Caki2 (cell line): ENCODE measurements at regions not wholly inside any gene's neighbourhood (a gene's known extent, or its start where the extent isn't known, plus 50 kb on each side); places are given as distances from the start of the nearest gene placed in this dataset.

Experiments used
- DNase-seq: peaks from one replicate; pipeline ENCODE4 v3.0.0-alpha.2; 2015; ENCODE audit warnings: low read depth
- in situ Hi-C: cut with HindIII; loops from 2 replicates; pipeline ENCODE4 v1.10.0; 2016; ENCODE audit warnings: low sequenced_read_pairs, low pct_unique_long_range_greater_than_20kb, mixed read lengths

DNA sequence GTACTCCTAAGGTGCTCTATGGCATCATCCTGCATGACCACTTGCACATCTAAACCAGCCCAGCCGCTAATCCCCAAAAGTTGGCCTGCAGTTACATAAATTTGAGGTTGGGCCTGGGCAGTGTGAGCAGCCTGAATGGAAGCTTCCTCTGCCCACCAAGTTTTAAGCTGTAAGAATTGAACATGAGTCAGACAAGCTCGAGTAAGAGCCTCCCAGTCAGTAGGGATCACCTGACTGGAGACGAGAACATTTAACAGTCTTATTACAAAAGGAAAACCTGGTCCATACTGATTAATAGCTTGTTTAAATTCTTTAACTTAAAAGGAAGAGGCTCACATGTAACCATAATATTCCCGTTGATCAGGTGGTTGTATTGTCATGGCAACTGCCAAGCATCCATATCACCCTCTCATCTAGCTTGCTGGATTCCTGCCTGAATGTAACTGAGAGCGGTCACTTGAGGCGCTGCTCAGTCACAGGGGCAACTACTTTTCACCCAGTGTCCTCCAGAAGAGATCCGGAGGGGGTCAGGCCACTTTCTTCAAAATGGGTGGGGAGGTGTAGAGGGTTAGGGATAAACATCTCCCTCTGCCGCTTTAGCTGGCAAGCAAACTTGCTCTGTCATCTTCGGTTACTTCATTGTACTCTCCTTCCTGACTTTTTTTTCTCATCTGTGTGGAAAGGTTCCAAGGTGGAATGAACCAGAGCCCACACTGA lies 56.6 kb upstream of the WDR1 start:
- DNase-seq: peak; percentile 34
- in situ Hi-C loops: loop anchor here (25.0 kb wide), 1 partner anchor 364 kb away; no protein-coding TSS in a partner anchor

GRCh38 chr4:10172278-10172921 lies 55.8 kb upstream of the WDR1 start:
- DNase-seq: no peak
- in situ Hi-C loops: loop anchor here (25.0 kb wide), 1 partner anchor 365 kb away; no protein-coding TSS in a partner anchor

DNA sequence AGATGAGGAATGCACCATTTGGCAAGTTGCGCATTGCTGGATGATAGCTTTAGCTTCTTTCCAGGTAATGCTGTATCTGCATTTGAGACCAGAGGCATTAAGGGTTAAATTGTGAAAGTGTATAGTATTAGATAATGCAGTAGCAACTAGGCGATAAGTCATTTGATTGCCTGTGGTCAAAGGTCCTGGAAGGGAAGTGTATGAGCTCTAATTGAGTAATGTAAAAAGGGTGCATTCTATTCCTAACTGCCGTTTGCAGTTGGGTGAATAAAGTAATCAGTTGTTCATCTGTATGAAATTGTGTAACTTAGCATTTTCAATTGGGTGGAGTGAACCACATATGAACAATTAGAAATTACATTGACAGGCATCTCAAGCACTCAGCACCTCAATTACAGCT lies 54.5 kb upstream of the WDR1 start:
- DNase-seq: no peak
- in situ Hi-C loops: loop anchor here (25.0 kb wide), 1 partner anchor 366 kb away; no protein-coding TSS in a partner anchor

DNA sequence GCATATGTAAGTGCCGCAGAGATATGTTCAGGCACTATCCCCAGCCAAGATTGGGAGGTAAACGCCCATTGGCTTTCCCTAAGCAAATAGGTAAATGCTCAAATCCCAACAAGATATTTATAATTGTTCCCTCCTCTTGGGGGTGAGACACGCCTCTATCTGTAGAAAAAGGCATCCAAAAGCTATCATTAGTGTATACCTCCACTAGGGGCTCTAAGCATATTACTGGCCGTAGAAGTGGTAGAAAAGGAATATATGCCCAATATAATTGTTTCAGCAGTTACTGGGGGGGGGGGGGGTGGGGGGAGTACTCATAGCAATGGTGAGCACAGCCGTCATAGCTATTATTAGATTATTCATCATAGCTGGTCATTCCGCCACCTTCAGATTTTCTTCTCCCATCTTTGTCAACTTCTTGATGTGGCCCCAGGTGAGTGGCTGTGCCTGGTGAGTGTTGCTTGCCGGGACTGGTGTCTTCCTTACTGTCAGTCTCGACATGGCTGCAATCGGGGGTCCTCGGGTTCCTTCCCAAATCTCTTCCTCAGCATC lies 53.3 kb upstream of the WDR1 start:
- in situ Hi-C loops: loop anchor here (25.0 kb wide), 1 partner anchor 367 kb away; no protein-coding TSS in a partner anchor
- DNase-seq: no peak

DNA sequence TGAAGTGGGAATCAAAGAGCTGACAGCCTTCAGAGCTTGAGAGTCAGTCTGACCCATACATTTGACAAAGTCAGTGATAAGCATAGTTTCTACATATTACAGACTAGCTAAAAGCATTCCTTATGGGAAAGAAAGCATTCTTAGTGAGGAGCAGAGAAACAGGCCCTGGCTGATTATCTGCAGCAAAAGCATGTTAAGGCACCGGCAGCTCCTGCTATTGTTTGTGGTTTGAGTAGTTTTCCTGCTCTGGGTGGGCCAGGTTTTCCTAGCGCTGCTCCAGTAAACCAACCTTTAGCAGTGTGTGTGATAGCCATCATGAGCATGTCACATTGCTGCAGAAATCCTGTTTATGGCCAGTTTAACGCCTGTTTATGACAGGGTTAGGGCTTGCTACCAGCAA lies 51.6 kb upstream of the WDR1 start:
- DNase-seq: no peak
- in situ Hi-C loops: loop anchor here (25.0 kb wide), 1 partner anchor 369 kb away; no protein-coding TSS in a partner anchor

DNA sequence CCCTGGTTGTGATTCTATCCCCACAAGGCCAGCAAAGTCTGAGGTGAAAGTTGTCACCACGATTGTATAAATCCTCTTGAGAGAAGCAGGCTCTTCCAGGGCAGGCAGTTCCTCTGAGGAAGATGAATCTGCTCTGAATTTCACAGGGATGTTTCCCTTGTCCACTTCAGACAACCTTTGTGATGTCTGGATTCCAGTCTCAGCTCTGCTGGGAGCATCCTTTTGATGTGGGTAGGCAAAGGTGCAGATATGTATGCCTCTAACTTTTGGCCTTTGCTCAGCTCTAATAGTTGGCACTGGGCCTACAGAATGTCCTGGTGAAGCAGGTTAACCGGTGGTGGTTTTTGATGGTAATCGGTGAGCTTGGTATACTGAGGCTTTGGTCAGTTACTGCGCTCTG lies 50.6 kb upstream of the WDR1 start:
- DNase-seq: no peak
- in situ Hi-C loops: loop anchor here (25.0 kb wide), 1 partner anchor 370 kb away; no protein-coding TSS in a partner anchor
